GM13977 (cell line): ENCODE measurements at regions not wholly inside any gene's neighbourhood (a gene's known extent, or its start where the extent isn't known, plus 50 kb on each side); places are given as distances from the start of the nearest gene placed in this dataset.

Experiments used
- DNase-seq: peaks from one replicate; pipeline ENCODE4 v3.0.0; 2012; ENCODE audit warnings: low spot score
- in situ Hi-C: fragments of 300-500 bp; cut with MboI; formaldehyde crosslinking; loops from one replicate; pipeline ENCODE4 v1.12.0; 2022; ENCODE audit warnings: low sequenced_read_pairs, low pct_unique_long_range_greater_than_20kb, mixed read lengths, inconsistent platforms; ENCODE audit not compliant: unreplicated experiment
- TF ChIP-seq, protein P1 (sequence below): IDR thresholded peaks from 2 replicates; pipeline ENCODE4 v1.5.1; 2012; ENCODE audit warnings: mild to moderate bottlenecking, control low read depth; ENCODE audit not compliant: insufficient read depth; ENCODE audit errors: extremely low read depth, missing control alignments

DNA sequence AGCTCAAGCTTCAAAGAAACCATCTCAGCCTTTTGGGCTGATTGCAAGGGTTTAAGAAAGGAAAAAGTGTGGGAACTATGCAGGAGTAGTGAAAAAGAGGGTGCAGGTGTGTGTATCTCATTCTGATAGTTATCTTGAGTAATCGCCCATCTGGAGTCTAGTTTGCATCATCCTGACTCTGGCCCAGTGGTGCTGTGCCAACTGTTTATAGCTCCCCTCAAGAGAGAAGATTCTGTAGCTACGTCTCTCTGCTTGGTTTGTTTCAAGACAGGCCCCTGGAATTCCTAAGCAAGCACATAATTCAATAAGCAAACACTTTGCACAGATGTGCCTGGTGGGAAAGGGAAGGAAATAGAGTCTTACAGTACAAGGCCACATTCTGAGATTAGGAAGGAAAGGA, 144.4 kb downstream of the HAPSTR1 start:
- no peak for DNase-seq
- in situ Hi-C loops, result no loop called here

DNA sequence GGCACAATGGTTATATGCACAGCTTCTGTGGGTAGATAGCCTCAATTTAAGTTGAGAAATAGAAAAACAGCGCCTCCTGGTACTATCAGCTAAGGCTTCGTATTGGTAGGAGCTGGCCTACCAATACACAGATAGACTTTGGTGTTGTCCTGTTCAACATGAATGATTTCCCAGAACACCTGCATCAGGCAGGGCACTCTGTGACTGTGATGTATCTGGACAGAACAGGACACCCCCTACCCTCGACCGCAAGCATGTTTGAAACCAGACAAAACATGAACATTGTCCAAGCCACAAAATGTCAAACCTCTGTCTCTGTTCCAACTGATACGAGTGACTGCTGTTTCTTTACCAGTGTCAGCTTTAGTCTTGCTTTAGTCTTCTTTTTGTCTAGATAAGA, 144.9 kb downstream of the HAPSTR1 start:
- in situ Hi-C loops, result no loop called here
- TF ChIP-seq, protein P1, sequence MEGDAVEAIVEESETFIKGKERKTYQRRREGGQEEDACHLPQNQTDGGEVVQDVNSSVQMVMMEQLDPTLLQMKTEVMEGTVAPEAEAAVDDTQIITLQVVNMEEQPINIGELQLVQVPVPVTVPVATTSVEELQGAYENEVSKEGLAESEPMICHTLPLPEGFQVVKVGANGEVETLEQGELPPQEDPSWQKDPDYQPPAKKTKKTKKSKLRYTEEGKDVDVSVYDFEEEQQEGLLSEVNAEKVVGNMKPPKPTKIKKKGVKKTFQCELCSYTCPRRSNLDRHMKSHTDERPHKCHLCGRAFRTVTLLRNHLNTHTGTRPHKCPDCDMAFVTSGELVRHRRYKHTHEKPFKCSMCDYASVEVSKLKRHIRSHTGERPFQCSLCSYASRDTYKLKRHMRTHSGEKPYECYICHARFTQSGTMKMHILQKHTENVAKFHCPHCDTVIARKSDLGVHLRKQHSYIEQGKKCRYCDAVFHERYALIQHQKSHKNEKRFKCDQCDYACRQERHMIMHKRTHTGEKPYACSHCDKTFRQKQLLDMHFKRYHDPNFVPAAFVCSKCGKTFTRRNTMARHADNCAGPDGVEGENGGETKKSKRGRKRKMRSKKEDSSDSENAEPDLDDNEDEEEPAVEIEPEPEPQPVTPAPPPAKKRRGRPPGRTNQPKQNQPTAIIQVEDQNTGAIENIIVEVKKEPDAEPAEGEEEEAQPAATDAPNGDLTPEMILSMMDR, result no peak
- no peak for DNase-seq

More for the DNA sequence above, 144.4 kb downstream of the HAPSTR1 start:
- TF ChIP-seq, protein P1, result no peak

DNA sequence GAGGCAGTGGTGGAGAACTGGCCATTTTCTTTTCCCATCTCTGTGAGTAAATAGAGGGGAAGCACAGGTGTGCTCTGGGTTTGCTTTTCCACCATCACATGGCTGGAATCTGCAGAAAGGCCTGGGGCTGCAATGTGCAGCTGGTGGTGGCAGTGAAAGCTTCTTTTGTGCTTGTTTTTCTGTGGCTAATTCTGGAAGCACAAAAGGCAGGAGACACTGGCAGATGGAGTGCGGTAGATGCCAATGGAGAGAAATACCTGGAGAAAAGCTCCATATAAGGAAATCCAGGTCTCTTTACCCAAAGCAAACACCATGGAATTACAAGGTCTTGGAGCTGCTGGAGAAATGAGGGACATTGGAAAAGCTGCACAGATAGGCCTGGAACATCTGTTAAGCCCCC, 146.9 kb downstream of the HAPSTR1 start:
- TF ChIP-seq, protein P1, result no peak
- in situ Hi-C loops, result no loop called here
- no peak for DNase-seq

DNA sequence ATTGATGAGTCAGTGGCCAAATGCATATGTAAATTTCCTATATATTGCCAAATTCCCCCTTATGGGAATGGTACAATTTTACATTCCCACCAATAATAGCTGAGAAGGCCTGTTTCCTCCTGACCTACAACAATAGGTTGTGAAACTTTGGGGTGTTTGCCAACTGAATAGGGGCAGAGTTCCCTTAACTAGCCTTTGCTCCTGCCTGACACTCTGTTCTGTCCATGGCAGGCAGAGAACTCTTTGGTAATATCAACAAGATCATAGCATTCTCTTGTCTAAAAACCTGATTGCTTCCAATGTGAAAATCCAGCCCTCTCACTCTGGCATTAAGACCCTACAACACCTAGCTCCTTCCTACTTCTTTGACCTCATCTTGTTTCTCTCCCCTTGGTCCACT, 149.7 kb downstream of the HAPSTR1 start:
- TF ChIP-seq, protein P1, result no peak
- in situ Hi-C loops, result no loop called here
- DNase-seq, result no peak

DNA sequence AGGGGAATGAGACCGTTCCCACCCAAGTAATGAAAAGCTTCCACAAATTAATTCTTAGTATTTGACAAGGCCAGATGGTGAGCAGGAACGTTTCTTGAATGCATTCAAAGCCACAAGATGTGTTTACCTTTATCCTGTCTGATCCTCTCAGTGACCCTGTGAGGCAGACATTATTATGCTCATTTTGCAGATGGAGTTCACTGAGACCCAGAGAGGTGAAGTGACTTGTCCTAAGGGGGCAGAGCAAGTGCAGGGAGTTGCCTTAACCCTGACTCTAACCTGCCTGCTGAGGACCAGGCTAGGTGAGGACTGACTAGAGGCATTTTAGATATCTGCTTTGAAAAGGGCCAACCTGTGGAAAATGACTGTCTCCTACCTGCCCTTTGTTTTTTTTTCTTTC, 156.7 kb downstream of the HAPSTR1 start:
- in situ Hi-C loops, result no loop called here
- DNase-seq, result no peak
- TF ChIP-seq, protein P1, result no peak

DNA sequence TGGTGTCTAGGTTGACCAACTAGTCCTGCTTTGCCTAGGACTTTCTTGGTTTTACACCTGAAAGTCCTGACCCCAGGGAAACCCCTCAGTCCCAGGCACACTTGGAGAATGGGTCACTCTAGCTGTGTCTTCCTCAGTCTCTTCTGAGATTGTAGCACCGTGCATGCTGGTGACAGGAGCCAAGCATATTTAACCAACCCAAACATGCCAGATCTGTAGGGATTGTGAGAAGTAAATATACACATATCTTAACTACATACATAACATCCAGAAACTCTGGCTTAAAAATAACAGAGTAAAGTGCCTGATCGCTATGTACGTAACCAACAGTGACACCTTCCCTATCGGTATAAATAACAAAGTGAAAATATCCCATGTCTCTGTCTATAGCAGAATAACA, 158.1 kb downstream of the HAPSTR1 start:
- TF ChIP-seq, protein P1, result no peak
- no peak for DNase-seq
- in situ Hi-C loops, result no loop called here

DNA sequence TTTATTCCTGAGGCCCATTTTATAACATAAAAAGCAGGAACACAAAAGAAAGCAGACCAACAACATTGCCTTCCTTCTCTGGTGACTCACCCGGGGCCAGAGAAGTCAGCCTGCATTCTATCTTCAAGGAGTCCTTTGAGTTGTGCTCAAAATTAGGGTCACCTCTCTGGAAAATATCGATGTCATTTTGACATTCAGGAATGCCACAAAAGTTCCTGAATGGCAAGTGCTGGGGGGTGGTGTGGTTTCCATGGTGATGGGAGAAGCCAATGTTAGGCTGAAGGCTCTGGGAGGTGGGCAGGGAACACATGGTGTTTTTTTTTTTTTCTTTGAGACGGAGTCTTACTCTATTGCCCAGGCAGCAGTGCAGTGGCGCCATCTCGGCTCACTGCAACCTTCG, 159.6 kb downstream of the HAPSTR1 start:
- TF ChIP-seq, protein P1, result no peak
- in situ Hi-C loops, result no loop called here
- DNase-seq, result no peak
